ENCODE measurements at regions not wholly inside any gene's neighbourhood (a gene's known extent, or its start where the extent isn't known, plus 50 kb on each side); places are given as distances from the start of the nearest gene placed in this dataset.

DNA sequence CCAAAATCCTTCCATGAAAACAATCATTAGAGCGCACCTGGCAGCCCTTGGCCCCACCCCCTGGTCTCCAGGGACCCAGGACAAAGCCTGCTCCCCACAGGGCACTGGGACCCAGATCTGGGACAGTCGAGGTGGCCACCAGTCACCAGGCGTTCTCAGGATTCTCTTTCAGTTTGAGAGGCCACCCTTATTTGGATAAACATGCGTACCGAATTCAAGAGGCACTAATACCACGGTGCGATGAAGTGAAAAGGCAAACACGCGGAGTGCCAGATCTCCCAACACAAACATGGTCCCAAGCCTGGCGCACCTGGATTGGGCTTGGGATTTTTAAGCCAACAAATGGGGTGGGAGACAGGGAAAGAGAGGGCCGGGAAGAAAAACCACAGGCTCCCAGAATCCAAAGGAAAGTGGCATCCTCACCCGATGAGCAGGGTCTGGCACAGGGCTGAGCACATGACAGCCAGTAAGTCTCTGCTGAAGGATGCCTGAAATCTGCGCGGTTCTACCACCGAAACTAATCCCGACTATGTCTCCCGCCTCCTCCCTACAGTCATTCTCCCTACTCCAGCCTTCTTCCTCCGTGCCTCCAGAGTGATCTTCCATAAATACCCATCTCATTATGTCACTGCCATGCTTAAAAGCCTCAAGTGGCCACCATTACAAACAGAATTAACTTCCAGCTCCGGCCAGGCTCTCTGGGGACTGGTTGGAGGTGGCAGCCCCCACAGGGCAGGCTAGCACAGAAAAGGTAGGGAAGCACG is 60.9 kb upstream of the KLHL29 start:
- no peak for TF ChIP-seq CTCF (IDR thresholded peaks at IDR 0.05)
- no peak for TF ChIP-seq POLR2A (IDR thresholded peaks at IDR 0.05)
- intact Hi-C loops (cut with DNase I): no loop called here
- Histone ChIP-seq H3K27me3 (replicated peaks; ENCODE audit: insufficient read depth) (no peaks in the 10 kb centered on the region), H3K27ac (no peak overlapping the region), H3K4me3 (no peak overlapping the region), H3K36me3 (no peaks in the 10 kb centered on the region), H3K4me1 (replicated peaks) (no peaks in the 10 kb centered on the region), H3K9me3 (no peaks in the 10 kb centered on the region)
- 92% methylated on average over 20 of the region's 20 CpGs for WGBS
- no peak for DNase-seq (ENCODE audit: low spot score)

GRCh38 chr2:23326330-23326729 is 58.6 kb upstream of the KLHL29 start:
- H3K27me3 ChIP-seq (replicated peaks; ENCODE audit: insufficient read depth): no peaks in the 10 kb centered on the region
- 86% methylated on average over 4 of the region's 4 CpGs for WGBS
- H3K9me3 ChIP-seq: no peaks in the 10 kb centered on the region
- H3K27ac ChIP-seq: no peak overlapping the region
- TF ChIP-seq CTCF (IDR thresholded peaks at IDR 0.05): no peak
- no peak for TF ChIP-seq POLR2AphosphoS5 (IDR thresholded peaks at IDR 0.05)
- no peak for TF ChIP-seq POLR2A (IDR thresholded peaks at IDR 0.05)
- H3K36me3 ChIP-seq: no peaks in the 10 kb centered on the region
- H3K4me1 ChIP-seq (replicated peaks): no peaks in the 10 kb centered on the region
- no peak overlapping the region for H3K4me3 ChIP-seq
- no peak for DNase-seq (ENCODE audit: low spot score)
- intact Hi-C loops (cut with DNase I): no loop called here

- 88% methylated on average over 5 of the region's 5 CpGs for WGBS
- DNase-seq (ENCODE audit: low spot score): no peak
- H3K9me3 ChIP-seq: no peaks in the 10 kb centered on the region
- no peak overlapping the region for H3K4me3 ChIP-seq
- TF ChIP-seq POLR2A (IDR thresholded peaks at IDR 0.05) (no peak), CTCF (IDR thresholded peaks at IDR 0.05) (no peak), POLR2AphosphoS5 (IDR thresholded peaks at IDR 0.05) (no peak)
- no peaks in the 10 kb centered on the region for H3K36me3 ChIP-seq
- H3K27ac ChIP-seq: no peak overlapping the region
- intact Hi-C loops (cut with DNase I): no loop called here
- H3K27me3 ChIP-seq (replicated peaks; ENCODE audit: insufficient read depth): no peaks in the 10 kb centered on the region
- H3K4me1 ChIP-seq (replicated peaks): no peaks in the 10 kb centered on the region
Measured at GRCh38 chr2:23327416-23327815, 57.6 kb upstream of the KLHL29 start.

- Histone ChIP-seq H3K4me1 (replicated peaks) (no peaks in the 10 kb centered on the region), H3K27ac (no peak overlapping the region), H3K36me3 (no peaks in the 10 kb centered on the region), H3K27me3 (replicated peaks; ENCODE audit: insufficient read depth) (no peaks in the 10 kb centered on the region), H3K4me3 (no peak overlapping the region), H3K9me3 (no peaks in the 10 kb centered on the region)
- WGBS: 56% methylated on average over 3 of the region's 3 CpGs
- TF ChIP-seq POLR2AphosphoS5 (IDR thresholded peaks at IDR 0.05): no peak
- no peak for TF ChIP-seq POLR2A (IDR thresholded peaks at IDR 0.05)
- no peak for TF ChIP-seq CTCF (IDR thresholded peaks at IDR 0.05)
- DNase-seq (ENCODE audit: low spot score): no peak
- intact Hi-C loops (cut with DNase I): no loop called here
Measured at GRCh38 chr2:23327887-23328286, 57.1 kb upstream of the KLHL29 start.

- intact Hi-C loops (cut with DNase I): no loop called here
- no peak overlapping the region for H3K27ac ChIP-seq
- H3K27me3 ChIP-seq (replicated peaks; ENCODE audit: insufficient read depth): no peaks in the 10 kb centered on the region
- no peaks in the 10 kb centered on the region for H3K4me1 ChIP-seq (replicated peaks)
- no peak for DNase-seq (ENCODE audit: low spot score)
- no peak overlapping the region for H3K4me3 ChIP-seq
- no peaks in the 10 kb centered on the region for H3K9me3 ChIP-seq
- no peaks in the 10 kb centered on the region for H3K36me3 ChIP-seq
- no peak for TF ChIP-seq CTCF (IDR thresholded peaks at IDR 0.05)
- no peak for TF ChIP-seq POLR2AphosphoS5 (IDR thresholded peaks at IDR 0.05)
- TF ChIP-seq POLR2A (IDR thresholded peaks at IDR 0.05): no peak
- 71% methylated on average over 5 of the region's 5 CpGs for WGBS
Measured at GRCh38 chr2:23330214-23330613, 54.8 kb upstream of the KLHL29 start.
